NCI-H460 (cell line): ENCODE measurements at regions not wholly inside any gene's neighbourhood (a gene's known extent, or its start where the extent isn't known, plus 50 kb on each side); places are given as distances from the start of the nearest gene placed in this dataset.

ENCODE experiments used
- DNase-seq: peaks from one replicate; pipeline ENCODE4 v3.0.0-alpha.2; 2016; ENCODE audit warnings: low read depth; ENCODE audit errors: extremely low read depth
- small RNA-seq, 2 experiments: library from RNA; depleted of rRNA; stranded (forward); fragments of <200 nt; gene quantifications; one replicate each; pipeline ENCODE3, GENCODE V24; 2014

DNA sequence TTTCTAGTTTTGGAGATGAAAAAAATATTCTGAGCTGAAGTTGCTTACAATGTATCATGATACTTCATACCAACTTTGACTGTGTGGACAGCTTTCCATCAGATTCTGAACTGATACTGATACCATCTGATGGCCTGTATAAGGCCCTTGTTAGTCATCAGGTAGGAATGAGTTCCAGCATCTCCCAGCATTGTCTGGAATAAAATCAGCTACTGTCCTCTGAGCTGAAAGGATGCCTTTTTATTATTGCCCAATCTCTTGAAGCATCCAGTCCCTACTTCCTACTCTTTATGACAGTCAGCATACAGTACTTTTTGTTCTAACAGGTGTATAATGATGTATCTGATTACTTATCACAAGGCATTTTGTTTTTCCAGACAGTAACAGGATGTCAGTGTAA lies 70.6 kb upstream of the EYA4 start:
- no peak for DNase-seq

DNA sequence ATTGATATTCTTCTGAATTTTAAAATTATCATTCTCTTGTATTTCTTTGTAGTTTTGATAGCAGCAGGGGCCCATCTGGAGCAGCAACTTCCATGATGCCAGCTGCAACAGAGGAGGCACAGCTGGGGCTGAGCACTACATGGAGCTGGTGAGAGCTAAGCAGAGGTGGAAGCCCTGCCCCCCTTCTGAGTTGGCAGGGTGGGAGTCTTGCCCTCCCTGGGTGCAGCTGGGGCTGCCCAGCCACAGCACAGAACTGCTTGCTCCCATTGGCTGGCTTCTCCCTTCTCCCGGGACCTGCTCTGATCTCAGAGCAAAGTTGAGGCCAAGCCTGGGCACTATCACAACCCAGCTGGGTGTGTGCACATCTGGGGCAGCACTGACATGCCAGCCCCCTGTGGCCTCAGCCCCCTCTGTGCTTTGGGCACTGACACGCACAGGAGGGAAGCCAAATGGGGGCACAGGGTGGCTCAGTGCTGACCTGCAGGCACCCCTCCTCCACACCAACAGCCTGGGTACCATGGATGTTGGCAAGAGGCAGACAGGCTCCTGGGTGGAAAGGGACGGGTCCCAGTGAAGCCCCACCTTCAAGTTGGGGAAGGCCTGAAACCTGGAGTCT lies 69.1 kb upstream of the EYA4 start:
- DNase-seq: no peak

DNA sequence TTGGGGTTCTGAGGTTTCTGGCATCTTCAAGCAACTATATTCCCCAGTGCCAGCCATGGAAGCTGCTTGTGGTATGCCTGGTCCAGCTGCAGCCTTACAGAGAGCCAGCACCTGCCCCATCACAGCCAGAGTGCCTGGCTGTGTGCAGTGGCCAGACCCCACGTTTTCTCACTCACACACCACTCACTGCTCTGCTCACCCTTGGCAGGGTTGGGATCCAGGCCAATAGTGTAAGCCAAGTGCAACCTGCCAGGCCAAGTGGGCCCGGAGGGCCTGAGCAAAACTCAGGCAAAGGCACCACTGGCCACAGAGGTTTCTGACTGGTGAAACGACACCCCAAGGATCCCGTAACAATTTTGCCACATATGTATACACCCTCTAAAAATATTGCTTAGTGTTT lies 67.9 kb upstream of the EYA4 start:
- DNase-seq: no peak

DNA sequence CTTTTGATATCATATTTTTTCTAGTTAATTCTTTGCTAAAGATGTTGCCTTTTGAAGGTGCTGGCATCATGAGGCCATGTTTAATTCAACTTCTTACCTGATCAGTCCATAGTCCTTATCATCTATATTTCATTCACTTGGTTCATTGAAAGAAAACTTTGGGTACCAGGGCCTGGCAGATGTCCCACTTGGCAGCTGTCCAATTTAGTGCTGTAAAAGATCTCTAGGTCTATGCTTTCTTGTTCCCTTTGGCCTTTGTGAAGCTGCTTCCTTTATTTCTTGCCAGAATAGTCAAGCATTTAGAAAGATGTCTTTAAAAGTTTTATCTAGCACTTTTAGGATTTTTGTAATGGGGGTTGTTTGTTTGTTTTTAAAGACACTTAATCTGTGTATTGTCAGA lies 61.7 kb upstream of the EYA4 start:
- DNase-seq: no peak

DNA sequence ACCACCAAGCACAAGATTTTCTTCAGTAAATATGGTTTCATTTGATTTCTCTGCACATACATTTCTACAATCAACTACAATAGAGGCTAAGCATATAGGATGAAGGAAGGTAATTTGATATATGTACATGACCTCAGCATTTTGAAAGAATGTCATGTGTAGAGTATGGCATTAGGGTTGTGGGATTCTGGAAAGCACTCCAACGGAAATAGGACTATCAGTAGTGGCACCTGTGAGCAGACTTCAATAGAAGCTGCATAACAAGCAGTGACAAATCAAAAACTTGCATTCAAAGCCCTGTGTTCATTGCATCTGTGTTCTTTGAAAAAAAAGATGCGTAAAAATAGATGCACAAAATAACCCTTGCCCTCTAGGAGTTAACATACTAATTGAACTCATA lies 57.5 kb upstream of the EYA4 start:
- no peak for DNase-seq

DNA sequence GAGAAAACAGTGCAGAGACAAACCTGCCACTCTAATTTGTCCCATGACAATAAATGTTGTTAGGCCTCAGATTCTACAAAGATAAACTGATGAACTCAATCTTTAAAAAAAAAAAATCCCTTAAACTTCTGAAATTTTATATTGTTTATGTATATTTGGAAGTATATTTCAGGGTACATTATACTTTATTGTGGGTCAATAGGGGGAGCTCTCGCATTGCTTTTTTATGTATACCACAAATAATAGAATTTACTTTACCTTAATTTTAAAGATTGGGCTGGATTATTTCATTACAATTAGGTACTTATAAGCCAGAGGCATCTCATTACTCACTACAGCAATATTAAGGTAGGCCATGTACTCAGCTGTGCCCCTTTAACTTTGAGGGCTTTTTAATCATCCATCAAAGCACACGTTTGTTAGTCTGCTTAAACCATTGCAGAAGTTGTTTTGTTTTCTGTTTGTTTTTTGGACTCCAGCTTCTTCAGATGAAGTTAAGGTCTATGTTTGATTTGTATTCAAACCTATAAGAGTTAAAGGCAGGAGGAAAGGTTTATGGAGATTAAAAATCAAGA lies 56.3 kb upstream of the EYA4 start:
- DNase-seq: no peak

DNA sequence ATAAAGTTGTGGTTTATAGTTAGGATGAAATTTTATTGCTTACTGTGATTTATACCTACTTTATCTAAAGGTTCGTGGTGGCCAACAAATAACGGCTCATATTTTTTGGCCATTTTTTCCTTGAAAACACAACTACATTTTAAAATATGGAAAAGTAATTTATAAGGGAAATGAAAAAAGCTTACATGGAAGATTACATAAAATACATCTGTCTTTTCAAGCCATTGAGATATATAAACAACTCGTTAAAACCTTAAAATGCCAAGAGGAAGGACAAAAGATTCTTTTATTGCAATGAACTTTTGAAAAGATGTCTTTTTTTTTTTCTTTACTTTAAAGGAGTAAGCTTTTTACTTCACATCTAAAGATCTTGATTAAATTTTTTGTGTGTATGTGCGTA lies 55.4 kb upstream of the EYA4 start:
- DNase-seq: no peak

DNA sequence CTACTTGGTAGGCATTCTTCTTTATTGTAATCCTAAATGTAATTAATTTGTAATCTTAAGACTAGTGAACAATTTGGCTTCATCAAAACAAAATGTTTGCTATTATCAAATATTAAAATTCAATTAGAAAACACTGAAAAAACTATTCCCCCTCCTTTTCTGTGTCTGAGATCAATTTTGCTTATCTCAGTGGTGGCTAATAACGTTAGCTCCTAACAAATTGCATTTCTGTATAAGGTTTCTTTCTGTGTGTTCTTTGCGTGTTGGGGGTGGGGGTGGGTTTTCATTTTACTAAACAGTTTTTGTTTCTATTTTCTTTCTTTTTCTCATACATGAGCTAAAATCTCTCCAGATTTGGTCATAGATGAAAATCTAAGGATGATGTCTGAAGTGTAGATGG lies 54.0 kb upstream of the EYA4 start:
- DNase-seq: no peak

DNA sequence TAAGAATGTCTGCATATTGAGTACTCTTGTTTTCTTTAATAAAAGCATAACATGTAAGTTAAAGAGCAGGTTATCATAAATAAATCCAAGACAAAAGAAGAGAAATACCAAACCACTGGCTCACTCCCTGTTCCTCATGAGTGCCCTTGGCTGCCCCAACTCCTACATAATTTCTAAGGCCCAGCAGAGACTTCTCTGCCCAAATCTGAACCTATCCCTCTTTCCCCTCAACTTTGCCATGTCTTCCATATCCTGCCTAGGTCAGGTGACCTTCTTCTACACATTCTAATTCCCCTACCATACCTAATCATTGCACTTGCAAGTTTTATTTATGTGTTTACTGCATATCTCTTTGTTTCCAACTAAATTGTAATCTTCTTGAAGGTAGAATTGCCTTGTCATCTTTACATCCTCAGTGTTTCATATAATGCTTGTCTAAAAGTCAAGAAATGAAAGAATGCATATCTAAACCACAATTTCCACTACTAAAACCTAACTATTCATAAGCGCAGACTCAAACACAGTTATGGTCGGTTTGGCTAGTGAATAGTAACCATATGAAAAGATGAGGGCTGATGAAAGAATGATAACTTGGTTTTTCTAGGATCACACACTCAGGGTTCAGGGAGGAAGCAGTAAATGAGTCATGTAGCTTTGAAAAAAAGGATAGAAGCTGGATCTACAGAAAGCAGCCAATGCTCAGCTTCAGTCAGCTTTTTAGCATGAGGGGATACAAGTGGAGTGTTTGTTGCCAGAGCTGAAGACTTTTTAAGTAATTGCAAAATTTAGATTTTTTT lies 53.3 kb upstream of the EYA4 start:
- DNase-seq: no peak

DNA sequence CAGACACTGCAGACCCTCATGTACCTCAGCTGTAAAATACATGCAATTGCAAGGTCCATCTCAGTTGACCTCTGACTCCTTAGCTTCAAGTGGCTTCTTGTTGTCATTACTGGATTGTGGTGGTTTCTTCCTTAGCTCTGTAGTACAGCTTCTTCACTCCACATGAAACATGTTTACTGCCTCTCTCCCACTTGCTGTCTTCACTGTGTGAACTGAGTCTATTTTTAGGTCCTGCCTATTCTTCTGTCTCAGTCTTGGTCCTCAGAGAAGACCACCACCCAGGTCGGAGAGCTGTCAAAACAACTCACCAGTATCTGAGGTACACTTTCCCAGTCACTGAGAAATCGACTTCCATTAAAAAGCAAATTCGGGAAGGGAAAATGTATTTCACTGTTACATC lies 50.2 kb upstream of the EYA4 start:
- no peak for DNase-seq

DNA sequence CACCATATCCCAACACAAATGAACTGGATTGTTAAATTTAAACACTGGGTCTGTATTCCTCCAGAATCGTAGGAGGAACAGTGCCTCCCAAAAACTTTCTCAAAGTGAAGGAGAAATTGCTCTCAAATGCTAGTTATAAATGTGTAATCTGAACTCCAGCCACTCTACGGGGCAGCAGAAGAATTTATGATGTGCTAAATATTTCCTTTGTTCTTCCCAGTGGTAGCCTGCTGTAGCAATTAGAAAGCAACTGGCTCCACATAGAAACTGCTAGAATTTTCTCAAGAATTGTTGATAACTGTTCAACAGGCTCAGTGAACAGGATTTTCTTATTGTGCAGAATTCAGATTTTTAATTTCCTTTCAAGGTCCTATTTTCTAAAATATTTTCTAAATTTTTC lies 49.8 kb upstream of the EYA4 start:
- no peak for DNase-seq

Small RNAs in the stretch of these regions (small RNA-seq; reads per million reads assigned to genes)
- gene MTCYBP4: 0 reads per million in 2 experiments
